ENCODE measurements at regions not wholly inside any gene's neighbourhood (a gene's known extent, or its start where the extent isn't known, plus 50 kb on each side); places are given as distances from the start of the nearest gene placed in this dataset.

- H3K9me3 ChIP-seq (ENCODE audit: control insufficient read depth in 5 of 5, low read length in 5 of 5), result peaks cover 0 to 7% (median 0%) of the 10 kb centered on the region in 5 donors
- no peaks in the 10 kb centered on the region for H3K36me3 ChIP-seq (ENCODE audit: control insufficient read depth in 5 of 5, insufficient read depth in 5 of 5, low read length in 5 of 5)
- H3K4me3 ChIP-seq (ENCODE audit: low read depth in 1 of 5, low read length in 5 of 5), result no peak overlapping the region
- H3K9ac ChIP-seq (ENCODE audit: low read length in 5 of 5), result no peak overlapping the region
- no peak overlapping the region for H3K27ac ChIP-seq (ENCODE audit: low read depth, low read length)
- H3K27me3 ChIP-seq (ENCODE audit: control insufficient read depth in 5 of 5, insufficient read depth in 4 of 5, low read length in 5 of 5), result no peaks in the 10 kb centered on the region
- H3K4me1 ChIP-seq (ENCODE audit: control insufficient read depth in 5 of 5, insufficient read depth in 5 of 5, low read length in 5 of 5), result no peaks in the 10 kb centered on the region
These were observed 955.4 kb downstream of the EFNB2 start for GRCh38 chr13:105579821-105580710.

DNA sequence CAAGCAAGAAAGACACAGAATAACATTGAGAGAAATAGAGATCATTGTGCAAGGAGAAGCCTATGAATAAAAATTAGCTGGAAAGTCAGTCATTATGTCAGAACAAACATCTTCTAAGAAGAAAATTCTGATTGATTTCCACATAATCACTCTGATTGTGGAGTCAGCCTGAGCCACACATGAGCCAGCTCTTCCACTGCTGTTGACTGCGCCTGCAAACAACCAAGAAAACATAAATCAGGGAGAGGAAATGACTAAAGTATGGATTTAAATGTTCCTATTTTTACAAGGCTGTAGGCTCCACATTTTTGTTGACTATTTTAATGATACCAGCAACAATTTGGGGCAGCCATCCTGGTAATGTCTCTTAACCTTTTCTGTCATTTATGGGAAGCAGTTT, 962.3 kb downstream of the EFNB2 start:
- H3K9ac ChIP-seq (ENCODE audit: low read length in 5 of 5), result no peak overlapping the region
- no peaks in the 10 kb centered on the region for H3K36me3 ChIP-seq (ENCODE audit: control insufficient read depth in 5 of 5, insufficient read depth in 5 of 5, low read length in 5 of 5)
- H3K4me3 ChIP-seq (ENCODE audit: low read depth in 1 of 5, low read length in 5 of 5), result no peak overlapping the region
- no peaks in the 10 kb centered on the region for H3K27me3 ChIP-seq (ENCODE audit: control insufficient read depth in 5 of 5, insufficient read depth in 4 of 5, low read length in 5 of 5)
- H3K9me3 ChIP-seq (ENCODE audit: control insufficient read depth in 5 of 5, low read length in 5 of 5), result peaks cover 0 to 3% (median 0%) of the 10 kb centered on the region in 5 donors
- H3K27ac ChIP-seq (ENCODE audit: low read depth, low read length), result no peak overlapping the region
- no peaks in the 10 kb centered on the region for H3K4me1 ChIP-seq (ENCODE audit: control insufficient read depth in 5 of 5, insufficient read depth in 5 of 5, low read length in 5 of 5)

DNA sequence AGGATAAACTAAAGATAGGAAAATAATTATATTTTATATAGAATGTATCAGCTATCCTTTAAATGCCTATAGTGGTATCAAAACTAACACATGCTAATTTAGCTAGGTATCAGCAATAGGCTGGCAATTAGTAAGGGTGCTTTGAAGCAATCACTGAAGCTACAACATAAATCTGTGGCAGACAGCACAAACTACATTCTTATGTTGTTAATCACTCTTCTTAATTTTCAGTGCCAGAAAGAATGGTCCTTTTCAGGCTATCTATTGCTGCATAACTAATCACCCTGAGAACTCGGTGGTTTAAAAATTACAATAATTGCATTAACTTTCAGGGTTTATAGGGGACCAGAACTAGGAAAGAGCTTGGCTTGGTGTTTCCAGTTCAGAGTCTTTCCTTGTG, 963.1 kb downstream of the EFNB2 start:
- Histone ChIP-seq H3K9ac (ENCODE audit: low read length in 5 of 5) (no peak overlapping the region), H3K4me3 (ENCODE audit: low read depth in 1 of 5, low read length in 5 of 5) (no peak overlapping the region), H3K27ac (ENCODE audit: low read depth, low read length) (no peak overlapping the region), H3K4me1 (ENCODE audit: control insufficient read depth in 5 of 5, insufficient read depth in 5 of 5, low read length in 5 of 5) (no peaks in the 10 kb centered on the region), H3K9me3 (ENCODE audit: control insufficient read depth in 5 of 5, low read length in 5 of 5) (peaks cover 0 to 3% (median 0%) of the 10 kb centered on the region in 5 donors), H3K36me3 (ENCODE audit: control insufficient read depth in 5 of 5, insufficient read depth in 5 of 5, low read length in 5 of 5) (no peaks in the 10 kb centered on the region), H3K27me3 (ENCODE audit: control insufficient read depth in 5 of 5, insufficient read depth in 4 of 5, low read length in 5 of 5) (no peaks in the 10 kb centered on the region)

GRCh38 chr13:105569816-105570215, 965.6 kb downstream of the EFNB2 start:
- Histone ChIP-seq H3K9me3 (ENCODE audit: control insufficient read depth in 5 of 5, low read length in 5 of 5) (no peaks in the 10 kb centered on the region), H3K4me3 (ENCODE audit: low read depth in 1 of 5, low read length in 5 of 5) (no peak overlapping the region), H3K27me3 (ENCODE audit: control insufficient read depth in 5 of 5, insufficient read depth in 4 of 5, low read length in 5 of 5) (no peaks in the 10 kb centered on the region), H3K27ac (ENCODE audit: low read depth, low read length) (no peak overlapping the region), H3K9ac (ENCODE audit: low read length in 5 of 5) (no peak overlapping the region), H3K4me1 (ENCODE audit: control insufficient read depth in 5 of 5, insufficient read depth in 5 of 5, low read length in 5 of 5) (no peaks in the 10 kb centered on the region), H3K36me3 (ENCODE audit: control insufficient read depth in 5 of 5, insufficient read depth in 5 of 5, low read length in 5 of 5) (no peaks in the 10 kb centered on the region)

- no peak overlapping the region for H3K27ac ChIP-seq (ENCODE audit: low read depth, low read length)
- H3K9me3 ChIP-seq (ENCODE audit: control insufficient read depth in 5 of 5, low read length in 5 of 5), result no peaks in the 10 kb centered on the region
These were observed 967.4 kb downstream of the EFNB2 start for GRCh38 chr13:105567951-105568525.

GRCh38 chr13:105565136-105565727, 970.2 kb downstream of the EFNB2 start:
- no peak overlapping the region for H3K27ac ChIP-seq (ENCODE audit: low read depth, low read length)
- H3K4me3 ChIP-seq (ENCODE audit: low read depth in 1 of 5, low read length in 5 of 5), result no peak overlapping the region
- no peaks in the 10 kb centered on the region for H3K9me3 ChIP-seq (ENCODE audit: control insufficient read depth in 5 of 5, low read length in 5 of 5)
- H3K9ac ChIP-seq (ENCODE audit: low read length in 5 of 5), result no peak overlapping the region
- H3K27me3 ChIP-seq (ENCODE audit: control insufficient read depth in 5 of 5, insufficient read depth in 4 of 5, low read length in 5 of 5), result no peaks in the 10 kb centered on the region
- no peaks in the 10 kb centered on the region for H3K4me1 ChIP-seq (ENCODE audit: control insufficient read depth in 5 of 5, insufficient read depth in 5 of 5, low read length in 5 of 5)
- no peaks in the 10 kb centered on the region for H3K36me3 ChIP-seq (ENCODE audit: control insufficient read depth in 5 of 5, insufficient read depth in 5 of 5, low read length in 5 of 5)

More at GRCh38 chr13:105567951-105568525, 967.4 kb downstream of the EFNB2 start:
- H3K4me1 ChIP-seq (ENCODE audit: control insufficient read depth in 5 of 5, insufficient read depth in 5 of 5, low read length in 5 of 5), result no peaks in the 10 kb centered on the region
- H3K4me3 ChIP-seq (ENCODE audit: low read depth in 1 of 5, low read length in 5 of 5), result no peak overlapping the region
- no peaks in the 10 kb centered on the region for H3K27me3 ChIP-seq (ENCODE audit: control insufficient read depth in 5 of 5, insufficient read depth in 4 of 5, low read length in 5 of 5)
- no peaks in the 10 kb centered on the region for H3K36me3 ChIP-seq (ENCODE audit: control insufficient read depth in 5 of 5, insufficient read depth in 5 of 5, low read length in 5 of 5)
- H3K9ac ChIP-seq (ENCODE audit: low read length in 5 of 5), result no peak overlapping the region

GRCh38 chr13:105552078-105552477, 983.4 kb downstream of the EFNB2 start:
- Histone ChIP-seq H3K4me3 (ENCODE audit: low read depth in 1 of 5, low read length in 5 of 5) (no peak overlapping the region), H3K4me1 (ENCODE audit: control insufficient read depth in 5 of 5, insufficient read depth in 5 of 5, low read length in 5 of 5) (no peaks in the 10 kb centered on the region), H3K36me3 (ENCODE audit: control insufficient read depth in 5 of 5, insufficient read depth in 5 of 5, low read length in 5 of 5) (no peaks in the 10 kb centered on the region), H3K9ac (ENCODE audit: low read length in 5 of 5) (no peak overlapping the region), H3K9me3 (ENCODE audit: control insufficient read depth in 5 of 5, low read length in 5 of 5) (no peaks in the 10 kb centered on the region), H3K27ac (ENCODE audit: low read depth, low read length) (no peak overlapping the region), H3K27me3 (ENCODE audit: control insufficient read depth in 5 of 5, insufficient read depth in 4 of 5, low read length in 5 of 5) (no peaks in the 10 kb centered on the region)

DNA sequence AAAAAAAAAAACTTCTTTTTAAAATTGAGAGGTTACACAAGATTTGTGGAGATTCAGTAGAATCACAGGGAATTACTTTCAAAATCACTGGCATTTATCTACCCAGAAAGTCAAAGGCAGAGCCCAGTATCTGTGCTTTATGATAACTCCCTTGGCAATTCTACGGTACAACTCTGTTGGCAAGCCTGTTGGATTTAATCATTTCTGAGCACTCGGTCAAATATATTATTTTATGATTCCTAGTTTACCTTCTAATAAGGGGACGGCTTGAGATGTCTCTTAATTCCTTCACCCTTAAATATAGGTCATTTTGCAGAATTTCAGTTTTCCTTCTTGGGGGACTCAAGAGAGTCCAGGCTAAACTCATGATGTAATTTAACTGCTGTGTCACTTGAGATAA, 987.6 kb downstream of the EFNB2 start:
- no peaks in the 10 kb centered on the region for H3K9me3 ChIP-seq (ENCODE audit: control insufficient read depth in 5 of 5, low read length in 5 of 5)
- no peaks in the 10 kb centered on the region for H3K27me3 ChIP-seq (ENCODE audit: control insufficient read depth in 5 of 5, insufficient read depth in 4 of 5, low read length in 5 of 5)
- H3K4me1 ChIP-seq (ENCODE audit: control insufficient read depth in 5 of 5, insufficient read depth in 5 of 5, low read length in 5 of 5), result no peaks in the 10 kb centered on the region
- H3K27ac ChIP-seq (ENCODE audit: low read depth, low read length), result no peak overlapping the region
- H3K9ac ChIP-seq (ENCODE audit: low read length in 5 of 5), result no peak overlapping the region
- H3K36me3 ChIP-seq (ENCODE audit: control insufficient read depth in 5 of 5, insufficient read depth in 5 of 5, low read length in 5 of 5), result no peaks in the 10 kb centered on the region
- no peak overlapping the region for H3K4me3 ChIP-seq (ENCODE audit: low read depth in 1 of 5, low read length in 5 of 5)

- no peak overlapping the region for H3K4me3 ChIP-seq (ENCODE audit: low read depth in 1 of 5, low read length in 5 of 5)
- H3K4me1 ChIP-seq (ENCODE audit: control insufficient read depth in 5 of 5, insufficient read depth in 5 of 5, low read length in 5 of 5), result no peaks in the 10 kb centered on the region
- H3K27me3 ChIP-seq (ENCODE audit: control insufficient read depth in 5 of 5, insufficient read depth in 4 of 5, low read length in 5 of 5), result no peaks in the 10 kb centered on the region
- no peaks in the 10 kb centered on the region for H3K36me3 ChIP-seq (ENCODE audit: control insufficient read depth in 5 of 5, insufficient read depth in 5 of 5, low read length in 5 of 5)
- H3K27ac ChIP-seq (ENCODE audit: low read depth, low read length), result no peak overlapping the region
- no peaks in the 10 kb centered on the region for H3K9me3 ChIP-seq (ENCODE audit: control insufficient read depth in 5 of 5, low read length in 5 of 5)
- H3K9ac ChIP-seq (ENCODE audit: low read length in 5 of 5), result no peak overlapping the region
These were observed 989.7 kb downstream of the EFNB2 start for GRCh38 chr13:105545811-105546210.

DNA sequence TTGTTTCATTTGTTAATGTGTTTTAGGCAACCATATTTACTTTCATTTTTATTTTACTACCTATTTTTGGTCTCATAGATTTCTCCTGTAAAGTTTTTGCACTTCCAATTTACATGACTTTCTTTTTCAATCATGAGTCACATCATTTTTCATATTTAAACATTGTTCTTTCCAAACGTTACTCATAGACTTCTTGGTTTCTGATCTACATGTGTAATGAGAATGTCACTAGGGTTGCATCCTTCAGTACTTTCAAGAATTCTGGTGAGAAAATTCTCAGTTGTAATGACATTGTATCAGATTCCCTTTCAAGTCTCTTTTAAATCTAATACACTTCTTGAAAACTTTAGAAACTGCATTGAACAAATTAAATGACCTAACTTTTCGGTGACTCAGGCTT, 991.7 kb downstream of the EFNB2 start:
- no peak overlapping the region for H3K4me3 ChIP-seq (ENCODE audit: low read depth in 1 of 5, low read length in 5 of 5)
- no peaks in the 10 kb centered on the region for H3K4me1 ChIP-seq (ENCODE audit: control insufficient read depth in 5 of 5, insufficient read depth in 5 of 5, low read length in 5 of 5)
- H3K9me3 ChIP-seq (ENCODE audit: control insufficient read depth in 5 of 5, low read length in 5 of 5), result no peaks in the 10 kb centered on the region
- H3K36me3 ChIP-seq (ENCODE audit: control insufficient read depth in 5 of 5, insufficient read depth in 5 of 5, low read length in 5 of 5), result no peaks in the 10 kb centered on the region
- H3K27ac ChIP-seq (ENCODE audit: low read depth, low read length), result no peak overlapping the region
- no peak overlapping the region for H3K9ac ChIP-seq (ENCODE audit: low read length in 5 of 5)
- no peaks in the 10 kb centered on the region for H3K27me3 ChIP-seq (ENCODE audit: control insufficient read depth in 5 of 5, insufficient read depth in 4 of 5, low read length in 5 of 5)

Measured in subcutaneous abdominal adipose tissue (tissue), 5 donors.